ENCODE measurements at regions not wholly inside any gene's neighbourhood (a gene's known extent, or its start where the extent isn't known, plus 50 kb on each side); places are given as distances from the start of the nearest gene placed in this dataset.
"Not testable (repeated sequence)": the region's sequence is repeated elsewhere in the genome, so short reads cannot be mapped to it uniquely, and the experiment has no call there.

DNA sequence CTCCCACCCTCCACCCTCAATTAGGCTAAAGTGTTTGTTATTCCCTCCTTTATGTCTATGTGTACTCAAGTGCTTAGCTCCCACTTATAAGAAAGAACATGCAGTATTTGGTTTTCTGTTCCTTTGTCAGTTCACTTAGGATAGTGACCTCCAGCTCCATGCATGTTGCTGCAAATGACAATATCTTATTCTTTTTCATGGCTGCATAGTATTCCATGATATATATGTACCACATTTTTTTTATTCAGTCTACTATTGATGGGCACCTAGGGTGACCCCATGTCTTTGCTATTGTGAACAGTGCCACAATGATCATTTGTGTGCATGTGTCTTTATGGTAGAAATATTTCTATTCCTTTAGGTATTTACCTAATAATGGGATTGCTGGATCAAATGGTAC lies 114.3 kb downstream of the DLEU7 start:
- no peak for DNase-seq

DNA sequence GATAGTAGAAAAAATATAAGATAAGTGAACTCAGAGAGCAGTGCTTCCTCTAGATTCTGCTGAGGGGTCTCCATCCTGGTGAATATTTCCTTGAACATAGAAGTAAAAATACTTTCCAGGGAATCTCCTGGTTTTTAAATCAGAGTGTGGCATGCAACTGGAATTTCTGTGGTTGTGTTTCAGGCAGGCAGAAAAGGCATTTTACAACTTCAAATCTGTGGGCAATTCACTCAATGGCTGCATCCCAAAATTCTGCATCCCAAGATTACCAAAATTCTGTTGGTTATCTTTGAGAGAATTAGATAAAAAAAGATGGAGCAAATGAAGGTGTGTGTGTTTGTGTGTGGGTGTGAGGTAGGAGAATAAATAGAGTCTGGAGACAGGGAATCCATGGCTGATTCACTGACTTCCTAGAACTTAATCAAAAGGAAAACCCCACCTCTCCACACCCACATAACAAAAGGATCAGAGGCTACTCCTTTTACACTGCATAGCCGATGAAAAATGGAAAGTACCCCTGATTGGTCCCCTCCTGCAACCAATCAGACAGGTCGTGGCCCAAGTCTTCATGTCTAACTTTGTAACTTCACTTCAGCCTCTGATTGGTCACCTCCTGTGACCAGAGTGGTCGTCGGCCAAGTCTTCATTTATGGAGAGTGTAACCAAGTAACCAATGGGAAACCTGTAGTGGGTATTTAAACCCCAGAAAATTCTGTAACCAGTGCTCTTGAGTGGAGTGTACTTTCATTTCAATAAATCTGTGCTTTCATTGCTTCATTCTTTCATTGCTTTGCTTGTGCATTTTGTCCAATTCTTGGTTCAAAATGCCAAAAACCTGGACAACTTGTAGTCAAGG lies 112.8 kb downstream of the DLEU7 start:
- DNase-seq: no peak

DNA sequence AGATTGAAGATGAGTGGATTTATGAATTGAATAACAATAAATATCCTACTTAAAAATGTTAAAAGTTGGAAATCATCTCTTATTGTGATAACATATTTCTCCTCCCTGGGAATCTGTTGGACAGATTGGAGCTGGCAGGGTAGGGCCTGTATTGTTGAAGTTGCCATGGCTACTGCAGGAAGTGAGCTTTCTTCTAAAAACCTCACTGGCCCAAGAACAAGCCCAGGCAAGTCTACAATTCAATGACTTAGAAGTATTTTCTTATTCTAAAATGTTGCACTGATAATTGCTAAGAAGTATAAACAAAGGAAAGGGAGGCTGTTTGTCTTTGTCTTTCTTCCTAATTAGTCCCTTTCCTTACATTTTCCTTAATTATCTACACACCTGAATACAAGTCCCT lies 112.1 kb downstream of the DLEU7 start:
- peak in 1 of 58 donors; percentile 8 for DNase-seq

- no peak for DNase-seq
Measured at GRCh38 chr13:50732712-50733111, 110.8 kb downstream of the DLEU7 start.

DNA sequence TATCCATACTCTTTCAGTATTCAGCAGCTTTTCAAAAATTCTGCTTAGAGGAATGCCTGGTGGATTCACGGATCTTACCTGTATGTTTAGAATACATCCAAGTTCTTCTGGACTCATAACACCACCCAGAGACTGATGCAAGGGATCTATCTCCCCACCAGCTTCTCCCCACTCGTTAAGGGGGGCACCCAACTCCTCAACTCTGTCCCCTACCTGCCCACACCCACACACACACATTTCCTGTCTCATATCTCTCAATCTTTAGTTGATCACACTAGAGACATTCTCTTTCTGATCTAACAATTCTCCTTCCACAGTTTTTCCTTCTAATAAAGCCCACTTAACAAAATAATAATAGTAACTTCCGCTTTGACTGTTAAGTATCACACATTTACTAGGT lies 110.1 kb downstream of the DLEU7 start:
- no peak for DNase-seq

DNA sequence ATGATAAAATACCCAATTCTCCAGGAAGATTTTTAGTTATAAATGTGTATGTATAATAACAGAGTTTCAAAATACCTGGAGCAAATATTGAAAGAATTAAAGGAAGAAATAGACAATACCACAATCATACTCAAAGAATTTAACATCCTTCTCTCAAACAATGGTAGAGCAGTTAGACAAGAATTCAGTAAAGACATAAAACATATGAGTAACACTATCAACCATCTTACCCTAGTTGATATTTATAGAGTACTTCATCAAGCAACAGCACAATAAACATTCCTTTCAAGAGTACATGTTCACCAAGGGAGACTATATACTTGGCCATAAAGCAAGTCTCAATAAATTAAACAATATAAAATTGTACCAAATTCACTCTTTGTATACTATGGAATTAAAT lies 108.4 kb downstream of the DLEU7 start:
- DNase-seq: no peak

DNA sequence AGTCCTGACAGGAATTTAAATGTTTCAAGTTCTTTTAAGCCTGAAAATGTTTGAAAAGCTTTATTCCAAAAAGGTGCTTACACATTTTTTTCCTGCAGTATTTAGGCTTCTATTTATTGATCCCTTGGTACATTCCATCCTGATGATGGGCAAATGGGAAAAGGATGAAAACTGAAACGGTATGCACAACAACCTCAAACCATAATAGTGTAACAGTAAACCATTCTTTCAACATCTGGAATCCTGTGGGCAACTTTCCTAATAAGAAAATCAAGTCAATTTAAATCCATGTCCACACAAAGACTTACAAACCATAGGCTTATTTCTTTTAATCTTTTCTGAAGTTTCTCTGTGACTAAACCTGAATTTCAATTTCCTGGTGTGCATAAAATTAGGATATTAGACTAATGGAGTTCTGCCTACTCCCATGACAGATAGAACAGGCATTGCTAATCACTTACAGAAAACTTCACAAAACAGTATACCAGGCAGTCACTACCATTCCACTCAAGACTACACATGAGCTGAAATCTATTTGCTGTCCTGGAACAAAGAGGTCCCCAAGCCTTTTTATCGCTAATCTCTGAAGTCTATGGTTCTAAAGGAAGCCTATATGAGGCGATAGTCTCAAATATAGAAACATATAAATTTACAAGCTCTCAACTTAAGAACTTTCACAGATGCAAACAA lies 103.3 kb downstream of the DLEU7 start:
- no peak for DNase-seq

DNA sequence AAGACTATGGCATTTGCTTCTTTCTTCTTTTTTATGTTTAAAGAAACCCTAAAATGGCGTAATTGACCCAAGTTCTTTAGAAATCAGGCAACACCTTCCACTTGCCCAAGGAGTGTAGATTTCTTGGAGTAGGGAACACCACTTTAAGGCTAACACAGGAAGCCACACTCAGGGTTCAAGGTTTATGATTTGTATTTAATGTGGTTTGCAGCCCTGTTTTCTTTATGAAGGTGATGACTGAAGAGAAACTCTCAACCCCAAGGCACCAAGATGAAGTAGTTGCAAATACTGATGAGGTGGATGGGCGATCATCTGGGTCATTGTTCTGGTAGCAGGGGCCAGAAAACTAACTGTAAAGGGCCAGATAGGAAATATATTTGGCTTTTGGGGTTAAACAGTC lies 101.1 kb downstream of the DLEU7 start:
- no peak for DNase-seq

DNA sequence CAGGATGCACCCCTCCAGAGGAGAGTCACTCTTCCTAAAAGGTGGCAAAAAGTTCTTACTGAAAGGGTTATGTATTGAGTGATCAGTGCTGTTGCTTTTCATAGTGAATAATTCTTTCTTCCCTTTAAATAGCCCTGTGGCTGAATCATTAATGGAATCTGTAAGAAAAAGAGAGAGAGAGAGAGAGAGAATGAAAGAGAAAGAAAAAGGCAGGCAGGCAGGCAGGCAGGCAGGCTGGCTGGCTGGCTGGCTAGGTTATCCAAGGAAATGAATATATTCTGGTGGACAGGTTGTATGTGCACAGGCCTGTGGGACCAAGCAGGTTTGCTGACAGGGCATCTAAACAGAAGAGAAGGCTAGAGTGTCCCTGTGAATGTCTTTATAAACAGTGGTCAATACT lies 100.5 kb downstream of the DLEU7 start:
- no peak for DNase-seq

- no peak for DNase-seq
Measured at GRCh38 chr13:50744116-50744660, 99.3 kb downstream of the DLEU7 start.

- DNase-seq: no peak
Measured at GRCh38 chr13:50745542-50746115, 97.9 kb downstream of the DLEU7 start.

GRCh38 chr13:50747737-50748350 lies 95.6 kb downstream of the DLEU7 start:
- DNase-seq: no peak

GRCh38 chr13:50753221-50753620 lies 90.3 kb downstream of the DLEU7 start:
- DNase-seq: not testable (repeated sequence)

DNA sequence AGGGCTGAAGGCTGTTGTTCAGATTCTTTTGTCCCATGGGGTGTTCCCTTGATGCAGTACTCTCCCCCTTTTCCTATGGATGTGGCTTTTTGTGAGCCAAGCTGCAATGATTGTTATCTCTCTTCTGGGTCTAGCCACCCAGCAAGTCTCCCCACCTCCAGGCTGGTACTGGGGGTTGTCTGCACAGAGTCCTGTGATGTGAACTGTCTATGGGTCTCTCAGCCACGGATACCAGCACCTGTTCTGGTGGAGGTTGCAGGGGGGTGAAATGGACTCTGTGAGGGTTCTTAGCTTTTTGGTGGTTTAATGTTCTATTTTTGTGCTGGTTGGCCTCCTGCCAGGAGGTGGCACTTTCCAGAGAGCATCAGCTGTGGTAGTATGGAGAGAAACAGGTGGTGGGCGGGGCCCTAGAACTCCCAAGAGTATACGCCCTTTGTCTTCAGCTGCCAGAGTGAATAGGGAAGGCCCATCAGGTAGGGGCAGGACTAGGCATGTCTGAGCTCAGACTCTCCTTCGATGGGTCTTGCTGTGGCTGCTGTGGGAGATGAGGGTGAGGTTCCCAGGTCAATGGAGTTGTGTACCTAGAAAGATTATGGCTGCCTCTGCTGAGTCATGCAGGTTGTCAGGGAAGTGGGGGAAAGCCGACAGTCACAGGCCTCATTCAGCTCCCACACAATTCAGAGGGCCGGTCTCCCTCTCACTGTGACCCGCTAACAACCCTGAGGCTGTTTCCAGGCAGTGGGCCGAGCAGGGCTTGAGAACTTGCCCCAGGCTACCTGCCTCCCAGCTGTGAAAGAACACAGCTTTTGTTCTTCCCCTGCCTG lies 87.4 kb downstream of the DLEU7 start:
- not testable (repeated sequence) for DNase-seq

GRCh38 chr13:50757008-50757407 lies 86.5 kb downstream of the DLEU7 start:
- no peak for DNase-seq

DNA sequence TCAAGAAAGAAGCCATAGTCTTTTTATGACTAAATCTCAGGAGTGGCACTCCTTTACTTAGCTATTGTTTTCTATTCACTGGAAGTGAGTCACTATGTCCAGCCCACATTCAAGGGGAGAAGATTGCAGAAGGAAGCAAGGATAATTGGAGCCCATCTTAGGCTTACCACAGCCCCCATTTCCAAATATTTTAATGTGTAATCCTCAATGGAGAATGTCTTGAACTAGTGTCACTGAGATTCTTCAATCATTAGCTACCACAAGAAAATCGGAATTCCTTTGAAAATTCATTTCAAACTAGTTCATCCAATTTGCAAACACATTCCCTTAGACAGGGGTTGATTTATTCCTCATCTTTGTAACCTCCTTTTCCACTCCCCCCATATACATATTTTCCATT lies 84.7 kb downstream of the DLEU7 start:
- DNase-seq: no peak

- DNase-seq: no peak
Measured at GRCh38 chr13:50760751-50761150, 82.7 kb downstream of the DLEU7 start.

- DNase-seq: no peak
Measured at GRCh38 chr13:50761406-50761805, 82.1 kb downstream of the DLEU7 start.

GRCh38 chr13:50762969-50763567 lies 80.4 kb downstream of the DLEU7 start:
- peak in 3 of 58 donors; percentile 2 to 10 (median 5) for DNase-seq

DNA sequence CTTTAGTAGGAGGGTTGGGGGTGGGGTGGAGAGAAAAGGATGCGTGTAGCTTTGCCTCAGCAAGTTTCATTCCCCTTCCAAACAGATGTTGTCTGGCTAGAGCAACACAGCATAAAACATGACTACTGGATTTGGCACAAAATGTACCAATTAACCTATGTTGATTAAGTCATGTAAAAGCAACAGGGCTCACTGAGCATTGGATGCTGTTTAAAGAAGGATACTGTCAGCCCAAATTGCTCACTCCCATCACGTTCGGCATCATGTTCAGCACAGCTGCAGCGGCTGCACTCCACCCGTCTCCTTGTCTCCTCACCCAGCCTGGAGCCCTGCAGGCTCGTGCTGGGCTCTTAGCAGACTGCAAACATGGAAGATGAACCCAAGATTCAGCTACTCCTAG lies 77.5 kb downstream of the DLEU7 start:
- peak in 22 of 58 donors; percentile 1 to 37 (median 18) for DNase-seq

Measured in anterior cingulate cortex (tissue), 58 donors.